IMR-90 (cell line): ENCODE measurements at regions not wholly inside any gene's neighbourhood (a gene's known extent, or its start where the extent isn't known, plus 50 kb on each side); places are given as distances from the start of the nearest gene placed in this dataset.
A peak's percentile ranks its signal among the peaks of the same experiment; 100 is the strongest.

Experiments
- ATAC-seq: fragments of 200-7000 bp; cut with Tn5 transposase; 2 replicates; pipeline ENCODE4 v1.9.1; 2020; ENCODE audit warnings: low read depth, mild to moderate bottlenecking, moderate library complexity
- BruUV-seq: library from RNA; stranded (reverse); fragments of 400-500 nt; replicated peaks from 2 replicates; lab custom pipeline; 2021; lab: Mats Ljungman, UMichigan
- CTCF ChIA-PET: fragments of 300-600 bp; formaldehyde crosslinking; extraction: SDS; loops from one replicate; lab custom pipeline; 2021; ENCODE audit warnings: antibody characterized with exemption; lab: Yijun Ruan, JAX
- POLR2A ChIA-PET: fragments of 300-600 bp; sonication (Branson Sonifier 250); formaldehyde crosslinking; loops from one replicate; lab custom pipeline; 2022; ENCODE audit warnings: antibody characterized with exemption; ENCODE audit not compliant: unreplicated experiment; lab: Charles Lee
- DNase-seq: peaks from one replicate; pipeline ENCODE4 v3.0.0; 2013
- H2AFZ ChIP-seq: replicated peaks from 2 replicates; pipeline ENCODE3; 2013; ENCODE audit warnings: low read length, mild to moderate bottlenecking; ENCODE audit not compliant: poor library complexity
- H2AK5ac ChIP-seq: 2 replicates; pipeline ENCODE4 v1.6.1; 2013; ENCODE audit warnings: low read depth, low read length, inconsistent platforms
- H2AK9ac ChIP-seq: replicated peaks from 2 replicates; pipeline ENCODE3; 2013; ENCODE audit warnings: mild to moderate bottlenecking, low read depth, low read length, moderate library complexity; ENCODE audit not compliant: poor library complexity
- H2BK120ac ChIP-seq: 2 replicates; pipeline ENCODE4 v1.6.1; 2013; ENCODE audit warnings: low read depth, low read length, inconsistent platforms
- H2BK15ac ChIP-seq: 3 replicates; pipeline ENCODE4 v1.6.1; 2013; ENCODE audit warnings: low read depth, low read length, inconsistent platforms
- H2BK20ac ChIP-seq: 2 replicates; pipeline ENCODE4 v1.6.1; 2013; ENCODE audit warnings: low read depth, mild to moderate bottlenecking, inconsistent platforms, low read length, moderate library complexity
- H2BK5ac ChIP-seq: 2 replicates; pipeline ENCODE4 v1.6.1; 2013; ENCODE audit warnings: mild to moderate bottlenecking, low read depth, low read length, inconsistent platforms; ENCODE audit not compliant: poor library complexity, severe bottlenecking
- H3K14ac ChIP-seq: replicated peaks from 2 replicates; pipeline ENCODE4 v1.6.1; 2013; ENCODE audit warnings: low read depth, low read length, inconsistent platforms
- H3K18ac ChIP-seq: 2 replicates; pipeline ENCODE4 v1.6.1; 2013; ENCODE audit warnings: low read depth, low read length, control low read depth
- H3K23ac ChIP-seq: 2 replicates; pipeline ENCODE4 v1.6.1; 2013; ENCODE audit warnings: low read depth, low read length, inconsistent platforms
- H3K27ac ChIP-seq: 2 replicates; pipeline ENCODE4 v1.5.1; 2013; ENCODE audit warnings: mild to moderate bottlenecking, control low read depth, low read length; ENCODE audit not compliant: insufficient read depth
- H3K27me3 ChIP-seq: 2 replicates; pipeline ENCODE4 v1.6.1; 2013; ENCODE audit warnings: low read length; ENCODE audit not compliant: control insufficient read depth, insufficient read depth
- H3K36me3 ChIP-seq: 2 replicates; pipeline ENCODE4 v1.6.1; 2013; ENCODE audit warnings: low read length, mixed read lengths; ENCODE audit not compliant: control insufficient read depth, insufficient read depth
- H3K4ac ChIP-seq: 2 replicates; pipeline ENCODE4 v1.6.1; 2013; ENCODE audit warnings: low read depth, low read length, inconsistent platforms
- H3K4me1 ChIP-seq: 2 replicates; pipeline ENCODE4 v1.6.1; 2013; ENCODE audit warnings: low read length, mixed read lengths; ENCODE audit not compliant: control insufficient read depth, insufficient read depth
- H3K4me2 ChIP-seq: 2 replicates; pipeline ENCODE4 v1.6.1; 2013; ENCODE audit warnings: low read depth, mild to moderate bottlenecking, control low read depth, low read length, moderate library complexity
- H3K4me3 ChIP-seq: 2 replicates; pipeline ENCODE4 v1.5.1; 2013; ENCODE audit warnings: low read depth, mild to moderate bottlenecking, control low read depth, low read length, moderate library complexity; ENCODE audit not compliant: insufficient read depth
- H3K56ac ChIP-seq: 2 replicates; pipeline ENCODE4 v1.6.1; 2013; ENCODE audit warnings: low read length, inconsistent platforms; ENCODE audit not compliant: insufficient read depth; ENCODE audit errors: extremely low read depth
- H3K79me1 ChIP-seq, 2 experiments: 2 replicates each; pipeline ENCODE4 v1.6.1; 2013; ENCODE audit warnings: low read length in 2 of 2, inconsistent platforms in 1 of 2, low read depth in 1 of 2
- H3K9ac ChIP-seq: 2 replicates; pipeline ENCODE4 v1.6.1; 2013; ENCODE audit warnings: low read depth, low read length, control low read depth
- H3K9me1 ChIP-seq: 2 replicates; pipeline ENCODE4 v1.6.1; 2013; ENCODE audit warnings: low read length, inconsistent platforms; ENCODE audit not compliant: insufficient read depth
- H3K9me3 ChIP-seq: 2 replicates; pipeline ENCODE4 v1.6.1; 2013; ENCODE audit warnings: low read length; ENCODE audit not compliant: control insufficient read depth, insufficient read depth
- H4K20me1 ChIP-seq: 2 replicates; pipeline ENCODE4 v1.6.1; 2013; ENCODE audit warnings: low read length, inconsistent platforms; ENCODE audit not compliant: insufficient read depth
- H4K5ac ChIP-seq: 2 replicates; pipeline ENCODE4 v1.6.1; 2013; ENCODE audit warnings: mild to moderate bottlenecking, low read depth, low read length, control low read depth
- H4K8ac ChIP-seq, 2 experiments: 2 replicates each; pipeline ENCODE4 v1.6.1; 2013; ENCODE audit warnings: low read depth in 2 of 2, low read length in 2 of 2, control low read depth in 1 of 2, inconsistent platforms in 1 of 2
- H4K91ac ChIP-seq: 2 replicates; pipeline ENCODE4 v1.6.1; 2013; ENCODE audit warnings: low read depth, low read length, inconsistent platforms; ENCODE audit not compliant: insufficient read depth
- FOS ChIP-seq: fragments of 150-350 bp; IDR thresholded peaks from 2 replicates; pipeline ENCODE4 v1.6.1; 2016; ENCODE audit warnings: low read depth, low read length
- MAFK ChIP-seq: IDR thresholded peaks from 2 replicates; pipeline ENCODE4 v1.6.1; 2012; ENCODE audit warnings: low read depth, low read length, improper control_type of control experiment
- MXI1 ChIP-seq: IDR thresholded peaks from 2 replicates; pipeline ENCODE4 v1.6.1; 2012; ENCODE audit warnings: low read depth, mild to moderate bottlenecking, low read length, moderate library complexity, borderline replicate concordance
- NFE2L2 ChIP-seq: fragments of 150-350 bp; IDR thresholded peaks from 2 replicates; pipeline ENCODE4 v1.6.1; 2016; ENCODE audit warnings: low read depth, mild to moderate bottlenecking, low read length
- WGBS, 2 experiments: methylation state at CpG; one replicate each; pipeline versions ENCODE4 v1.1.5 to v1.1.7; 2013; ENCODE audit warnings: missing lambda C conversion rate in 2 of 2; ENCODE audit not compliant: insufficient read length in 1 of 2; ENCODE audit errors: extremely low coverage in 2 of 2; 5-methylcytosine and 5-hydroxymethylcytosine counted together
- dilution Hi-C: fragments of 300-500 bp; cut with HindIII; formaldehyde crosslinking; loops from one replicate; pipeline ENCODE4 v1.14.3; 2018; ENCODE audit warnings: low sequenced_read_pairs; ENCODE audit not compliant: unreplicated experiment
- in situ Hi-C: fragments of 300-500 bp; cut with MboI; formaldehyde crosslinking; loops from 3 replicates; pipeline ENCODE4 v1.14.3; 2019; ENCODE audit warnings: low sequenced_read_pairs, inconsistent platforms, mixed read lengths
- intact Hi-C: fragments of 100-400 bp; cut with micrococcal nuclease; formaldehyde crosslinking; loops from 2 replicates; pipeline ENCODE4 v1.10.0; 2022

GRCh38 chr5:20276061-20276958 is 288.3 kb upstream of the CDH18 start:
- Histone ChIP-seq H2BK5ac (no peak overlapping the region), H3K4me1 (no peaks in the 10 kb centered on the region), H3K18ac (no peak overlapping the region), H3K9me1 (no peaks in the 10 kb centered on the region), H4K5ac (no peak overlapping the region), H3K27me3 (no peaks in the 10 kb centered on the region), H3K4ac (peak overlapping the region; percentile 16; the same call in 1 of the 2 replicates), H4K91ac (no peak overlapping the region), H4K8ac (0 out of 4 replicates have a peak overlapping the region, but pooled peaks of 1 of the 2 experiments have one; percentile 16), H2BK15ac (no peak overlapping the region), H3K23ac (no peak overlapping the region), H2AK5ac (no peak overlapping the region), H3K27ac (no peak overlapping the region), H4K20me1 (no peaks in the 10 kb centered on the region), H2AFZ (peak overlapping the region; percentile 79), H3K4me3 (no peak overlapping the region), H3K36me3 (no peaks in the 10 kb centered on the region), H3K79me1 (no peaks in the 10 kb centered on the region), H3K4me2 (no peak overlapping the region), H2AK9ac (no peak overlapping the region), H3K56ac (no peak overlapping the region), H2BK120ac (peak overlapping the region; percentile 74), H3K9ac (no peak overlapping the region), H2BK20ac (peak overlapping the region; percentile 72), H3K14ac (no peak overlapping the region), H3K9me3 (peaks cover 6% of the 10 kb centered on the region; the same call in 1 of the 2 replicates)
- dilution Hi-C loops, result no loop called here
- no TSS peak for BruUV-seq
- ChIA-PET CTCF (interaction anchor here (1.0 kb wide), 1 partner anchor 13 kb away, joined by 3 read pairs; no protein-coding TSS in a partner anchor), POLR2A (no interaction called here)
- DNase-seq, result peak; percentile 84
- 33% methylated on average over 1 of the region's 3 CpGs; no CpG with 5 or more reads in 1 of the 2 experiments for WGBS, 2 experiments
- in situ Hi-C loops, result no loop called here
- ATAC-seq, result peak; percentile 40; the same call in 1 of the 2 replicates
- TF ChIP-seq MAFK (peak; percentile 89), FOS (peak; percentile 71), NFE2L2 (peak; percentile 99), MXI1 (no peak)
- intact Hi-C loops, result no loop called here
